OCI-M2 (cell line): ENCODE measurements at regions not wholly inside any gene's neighbourhood (a gene's known extent, or its start where the extent isn't known, plus 50 kb on each side); places are given as distances from the start of the nearest gene placed in this dataset.

ENCODE experiments used
- DNase-seq: peaks from one replicate; lab custom pipeline; 2025; ENCODE audit not compliant: unreplicated experiment; lab: John Stamatoyannopoulos, UW

DNA sequence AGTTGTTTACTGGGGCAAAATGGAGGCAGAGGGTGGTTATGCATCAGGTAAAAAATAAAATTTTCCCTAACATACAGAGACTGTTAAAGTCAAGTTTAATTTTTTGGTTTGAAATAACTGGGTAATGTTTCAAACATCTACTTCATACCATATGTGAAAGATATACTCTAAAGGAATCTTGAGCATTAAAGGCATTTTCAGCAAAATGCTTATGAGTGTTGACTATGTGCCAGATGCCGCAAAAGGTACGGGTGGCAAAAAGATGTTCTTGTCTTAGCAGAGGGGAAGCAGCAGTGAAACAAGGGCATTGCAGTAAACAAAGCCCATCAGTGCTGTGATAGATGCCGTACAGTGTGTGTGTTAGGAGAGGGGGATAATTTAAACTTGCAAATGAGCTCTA lies 263.1 kb upstream of the ID2 start:
- no peak for DNase-seq

- DNase-seq, result no peak
Observed at GRCh38 chr2:8421658-8422449, 260.0 kb upstream of the ID2 start.

- DNase-seq, result no peak
Observed at GRCh38 chr2:8422450-8422800, 259.4 kb upstream of the ID2 start.

DNA sequence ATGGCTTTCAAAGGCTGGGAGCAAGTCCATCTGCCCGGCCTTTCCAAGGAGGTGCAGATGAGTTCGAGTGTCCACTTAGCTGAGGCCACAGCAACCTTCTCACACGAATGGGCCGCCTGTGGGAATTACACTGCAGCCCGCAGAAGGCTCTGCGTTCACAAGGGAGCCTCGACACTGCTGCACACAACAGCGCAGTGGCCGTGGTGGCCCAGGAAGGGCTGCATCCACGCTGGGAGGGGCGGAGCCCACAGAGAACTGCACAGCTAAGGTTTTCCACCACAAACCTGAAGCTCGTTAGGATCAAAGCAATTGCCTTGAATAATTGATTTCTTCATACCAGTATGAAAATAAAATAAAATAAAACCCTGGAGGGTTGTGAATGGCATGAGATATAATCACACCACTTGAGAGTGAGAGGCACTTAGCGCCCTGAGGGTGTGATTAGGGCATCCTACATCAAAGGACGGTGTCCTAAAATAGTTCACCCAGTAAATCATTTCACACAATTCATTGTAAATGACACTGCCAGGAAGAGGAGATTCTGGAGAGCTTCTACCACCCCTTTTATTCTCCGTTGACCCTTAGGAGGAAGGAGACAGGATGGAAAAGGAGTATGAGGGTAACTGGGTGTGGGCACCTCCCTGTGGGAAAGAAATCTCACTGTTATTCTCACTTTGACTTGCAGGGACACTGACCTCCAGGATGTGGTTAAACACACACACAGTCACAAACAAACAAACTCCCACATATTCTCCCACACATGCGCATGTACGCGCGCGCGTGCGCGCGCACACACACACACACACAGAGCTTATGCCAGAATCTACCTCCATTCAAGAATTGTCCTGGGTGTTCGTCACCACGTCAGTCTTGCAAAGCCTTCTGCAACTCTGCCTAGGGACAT lies 256.6 kb upstream of the ID2 start:
- DNase-seq, result no peak

- DNase-seq, result no peak
Observed at GRCh38 chr2:8426550-8426949, 255.3 kb upstream of the ID2 start.

GRCh38 chr2:8427211-8427610 lies 254.6 kb upstream of the ID2 start:
- DNase-seq, result no peak

- DNase-seq, result no peak
Observed at GRCh38 chr2:8430628-8431027, 251.2 kb upstream of the ID2 start.

DNA sequence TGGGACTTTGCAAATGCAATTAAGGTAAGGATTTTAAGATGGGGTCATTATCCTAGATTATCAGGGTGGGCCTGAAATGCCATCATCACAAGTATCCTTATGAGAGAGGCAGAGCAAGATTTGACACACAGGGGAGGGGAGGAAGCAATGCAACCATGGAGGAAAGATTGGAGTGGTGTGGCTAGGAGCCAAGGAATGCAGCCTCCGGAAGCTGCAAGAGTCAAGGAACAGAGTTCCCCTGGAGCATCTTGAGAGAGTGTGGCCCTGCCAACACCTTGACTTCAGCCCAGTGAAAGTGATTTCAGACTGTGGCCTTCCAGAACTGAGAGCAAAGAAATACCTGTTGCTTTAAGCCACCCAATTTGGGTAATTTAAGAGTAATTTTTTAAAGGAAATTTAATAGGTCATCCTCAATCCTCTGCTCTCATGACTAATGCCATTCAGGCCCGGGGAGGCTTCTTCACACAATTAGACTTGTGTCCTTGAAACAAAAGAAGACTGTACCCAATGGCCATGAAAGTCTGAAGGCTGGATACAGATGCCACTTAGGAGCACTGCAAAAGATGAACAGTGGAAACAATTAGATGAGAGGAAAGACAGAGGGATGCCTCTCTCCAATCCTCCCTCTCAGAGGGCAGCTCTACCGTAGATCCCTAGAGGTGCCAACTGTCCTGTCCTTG lies 250.3 kb upstream of the ID2 start:
- no peak for DNase-seq

- DNase-seq, result no peak
Observed at GRCh38 chr2:8432706-8433336, 249.0 kb upstream of the ID2 start.

DNA sequence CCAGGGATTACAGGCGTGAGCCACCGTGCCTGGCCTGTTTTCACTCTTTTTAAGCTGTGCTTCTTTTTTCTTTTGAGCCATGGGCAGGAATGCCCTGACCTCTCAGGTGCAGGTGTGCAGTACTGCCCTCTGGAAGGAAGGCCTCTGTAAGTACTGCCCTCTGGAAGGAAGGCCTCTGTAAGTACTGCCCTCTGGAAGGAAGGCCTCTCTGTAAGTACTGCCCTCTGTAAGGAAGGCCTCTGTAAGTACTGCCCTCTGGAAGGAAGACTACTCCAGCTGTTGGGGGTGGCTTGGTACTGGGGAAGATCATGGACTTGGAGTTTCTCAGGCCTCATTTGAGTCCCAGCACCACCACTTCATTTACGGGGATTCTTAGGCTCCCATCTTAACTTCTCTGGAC lies 248.5 kb upstream of the ID2 start:
- DNase-seq, result no peak

DNA sequence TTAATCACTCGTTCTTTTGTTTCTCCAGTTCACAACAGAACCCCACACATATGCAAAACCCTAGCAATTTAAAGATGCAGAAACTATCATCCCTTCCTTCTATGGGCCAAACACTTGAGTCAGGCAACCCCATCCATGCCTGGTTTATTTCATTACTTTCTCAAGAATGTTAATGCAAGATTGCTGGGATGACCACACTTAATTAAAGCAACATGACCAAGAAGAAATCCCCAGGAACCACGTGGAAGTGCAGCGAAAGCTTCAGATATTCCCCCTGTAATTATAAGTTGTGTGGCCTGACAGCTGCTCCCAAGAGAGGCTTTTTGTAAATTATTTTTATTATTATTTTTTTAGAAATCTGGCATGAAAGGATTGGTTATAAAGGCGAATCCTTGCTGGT lies 246.2 kb upstream of the ID2 start:
- DNase-seq, result no peak

DNA sequence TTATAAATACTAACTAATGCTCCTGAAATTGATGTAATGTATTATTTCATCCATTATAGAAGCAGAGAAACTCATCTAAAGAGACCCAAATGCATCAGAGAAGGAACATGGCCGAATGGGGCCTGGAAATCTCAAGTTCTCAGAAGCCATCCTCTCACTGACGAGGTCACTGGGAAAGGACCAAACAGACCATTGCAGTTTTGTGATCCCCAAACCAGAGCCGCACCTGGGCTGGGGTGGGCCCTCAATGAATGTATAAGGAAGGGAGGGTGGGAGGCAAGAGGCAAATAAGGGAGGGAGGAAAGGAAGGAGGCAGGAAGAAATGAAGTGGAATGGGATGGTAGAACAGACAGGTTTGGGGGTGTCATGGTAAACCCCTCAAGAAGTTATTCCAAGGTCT lies 245.3 kb upstream of the ID2 start:
- DNase-seq, result no peak

- no peak for DNase-seq
Observed at GRCh38 chr2:8437228-8437948, 244.5 kb upstream of the ID2 start.

- DNase-seq, result no peak
Observed at GRCh38 chr2:8437949-8438400, 243.9 kb upstream of the ID2 start.

DNA sequence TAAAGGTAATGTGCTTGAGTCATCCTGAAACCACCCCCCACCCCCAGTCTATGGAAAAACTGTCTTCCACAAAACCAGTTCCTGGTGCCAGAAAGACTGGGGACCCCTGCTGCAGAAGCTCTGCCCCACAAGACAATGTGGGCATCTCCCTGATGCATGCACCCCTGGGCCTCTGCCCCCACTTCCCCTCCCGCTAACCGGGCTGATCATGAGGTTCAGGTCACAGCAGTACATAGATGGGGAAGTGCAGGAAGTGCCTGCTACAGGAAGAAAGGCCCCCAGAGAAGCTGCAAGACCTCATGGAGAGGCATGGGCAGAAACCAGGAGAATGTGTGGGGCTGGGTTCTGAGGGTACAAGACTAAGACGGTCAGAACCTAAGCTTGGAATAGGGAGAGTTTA lies 243.4 kb upstream of the ID2 start:
- no peak for DNase-seq

GRCh38 chr2:8438996-8439395 lies 242.9 kb upstream of the ID2 start:
- no peak for DNase-seq

DNA sequence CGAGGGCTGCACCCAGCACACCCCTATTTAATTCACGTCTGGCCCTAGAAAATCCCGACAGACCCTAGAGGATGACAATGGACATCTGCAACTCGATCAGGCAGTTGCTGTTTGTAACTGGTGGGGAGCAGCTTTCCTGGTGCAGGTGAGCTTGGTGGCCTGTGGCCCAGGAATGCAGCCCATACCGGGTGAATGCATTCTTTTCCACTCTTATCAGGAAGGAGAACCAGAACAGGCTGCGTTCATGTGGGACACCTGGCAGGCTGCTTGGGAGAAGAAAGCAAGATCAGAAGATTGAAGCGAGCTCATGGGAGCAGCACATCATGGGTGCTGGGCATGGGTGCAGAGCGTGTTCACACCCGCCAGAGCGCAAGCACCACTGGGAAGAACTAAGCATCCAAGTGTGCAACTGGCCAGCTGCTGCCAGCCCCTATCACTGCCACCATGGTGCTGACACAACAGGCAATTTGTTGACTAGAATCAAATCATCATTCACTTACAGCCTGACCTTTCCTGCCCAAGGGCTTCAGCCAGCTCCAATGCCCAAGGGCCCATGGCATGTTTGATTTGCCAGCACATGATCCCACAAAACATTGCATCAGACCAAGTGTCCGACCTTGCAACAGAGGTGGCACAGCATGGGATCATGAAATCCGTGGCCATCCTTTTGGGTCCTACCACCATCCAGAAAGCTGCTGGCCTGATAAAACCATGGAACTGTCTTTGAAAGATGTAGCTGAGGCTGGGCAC lies 241.7 kb upstream of the ID2 start:
- DNase-seq, result no peak

DNA sequence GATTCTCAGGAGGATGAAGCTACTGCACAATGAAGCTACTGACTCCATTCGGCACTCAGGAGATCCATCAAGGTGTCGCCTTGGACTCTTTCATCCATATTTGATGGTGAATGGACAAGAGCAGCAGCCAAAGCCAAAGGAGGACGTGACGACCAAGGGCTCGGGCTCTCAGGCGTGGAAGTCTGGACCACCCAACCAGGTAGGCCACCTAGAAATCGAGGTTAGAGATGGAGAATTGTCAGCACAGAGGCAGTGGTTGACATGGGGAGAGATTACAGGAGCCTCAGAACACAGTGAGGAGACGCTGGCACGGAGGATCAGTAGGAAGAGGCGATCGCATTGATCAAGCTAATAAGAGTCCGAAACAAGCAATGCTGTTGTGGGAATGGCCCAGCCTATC lies 240.5 kb upstream of the ID2 start:
- no peak for DNase-seq

DNA sequence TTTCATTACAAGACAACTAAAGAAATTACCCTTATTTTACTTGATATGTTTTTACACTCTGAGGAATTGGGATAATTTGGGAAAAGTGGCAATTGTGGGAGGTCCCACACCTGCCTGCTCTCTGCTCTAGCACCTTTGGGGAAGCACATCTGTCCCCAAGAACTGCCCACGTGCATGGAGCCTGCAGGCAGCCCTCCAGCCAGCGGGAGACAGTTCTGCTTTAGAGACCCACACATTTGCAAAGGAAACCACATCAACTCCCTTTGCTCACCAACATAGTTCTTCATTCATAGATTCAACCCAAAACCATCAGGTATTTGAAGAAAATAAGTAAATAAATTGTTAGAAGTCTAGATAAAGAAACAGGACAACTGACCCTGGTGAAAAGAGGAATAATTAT lies 239.9 kb upstream of the ID2 start:
- no peak for DNase-seq
